ENCODE measurements at regions not wholly inside any gene's neighbourhood (a gene's known extent, or its start where the extent isn't known, plus 50 kb on each side); places are given as distances from the start of the nearest gene placed in this dataset.

- TF ChIP-seq, protein P1, sequence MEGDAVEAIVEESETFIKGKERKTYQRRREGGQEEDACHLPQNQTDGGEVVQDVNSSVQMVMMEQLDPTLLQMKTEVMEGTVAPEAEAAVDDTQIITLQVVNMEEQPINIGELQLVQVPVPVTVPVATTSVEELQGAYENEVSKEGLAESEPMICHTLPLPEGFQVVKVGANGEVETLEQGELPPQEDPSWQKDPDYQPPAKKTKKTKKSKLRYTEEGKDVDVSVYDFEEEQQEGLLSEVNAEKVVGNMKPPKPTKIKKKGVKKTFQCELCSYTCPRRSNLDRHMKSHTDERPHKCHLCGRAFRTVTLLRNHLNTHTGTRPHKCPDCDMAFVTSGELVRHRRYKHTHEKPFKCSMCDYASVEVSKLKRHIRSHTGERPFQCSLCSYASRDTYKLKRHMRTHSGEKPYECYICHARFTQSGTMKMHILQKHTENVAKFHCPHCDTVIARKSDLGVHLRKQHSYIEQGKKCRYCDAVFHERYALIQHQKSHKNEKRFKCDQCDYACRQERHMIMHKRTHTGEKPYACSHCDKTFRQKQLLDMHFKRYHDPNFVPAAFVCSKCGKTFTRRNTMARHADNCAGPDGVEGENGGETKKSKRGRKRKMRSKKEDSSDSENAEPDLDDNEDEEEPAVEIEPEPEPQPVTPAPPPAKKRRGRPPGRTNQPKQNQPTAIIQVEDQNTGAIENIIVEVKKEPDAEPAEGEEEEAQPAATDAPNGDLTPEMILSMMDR (IDR thresholded peaks at IDR 0.05) = no peak
- TF ChIP-seq, protein P2, sequence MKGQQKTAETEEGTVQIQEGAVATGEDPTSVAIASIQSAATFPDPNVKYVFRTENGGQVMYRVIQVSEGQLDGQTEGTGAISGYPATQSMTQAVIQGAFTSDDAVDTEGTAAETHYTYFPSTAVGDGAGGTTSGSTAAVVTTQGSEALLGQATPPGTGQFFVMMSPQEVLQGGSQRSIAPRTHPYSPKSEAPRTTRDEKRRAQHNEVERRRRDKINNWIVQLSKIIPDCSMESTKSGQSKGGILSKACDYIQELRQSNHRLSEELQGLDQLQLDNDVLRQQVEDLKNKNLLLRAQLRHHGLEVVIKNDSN (IDR thresholded peaks at IDR 0.05; ENCODE audit: borderline replicate concordance, low read depth) = no peak
- TF ChIP-seq TAF1 (IDR thresholded peaks at IDR 0.05; ENCODE audit: borderline replicate concordance, low read depth, low read length) (no peak), PBX3 (IDR thresholded peaks at IDR 0.05) (no peak), TEAD4 (IDR thresholded peaks at IDR 0.05; ENCODE audit: borderline replicate concordance, insufficient read depth) (no peak), FOSL2 (IDR thresholded peaks at IDR 0.05; ENCODE audit: borderline replicate concordance, low read depth) (no peak), RXRA (IDR thresholded peaks at IDR 0.05; ENCODE audit: borderline replicate concordance, low read depth) (no peak), RAD21 (IDR thresholded peaks at IDR 0.05; ENCODE audit: low read length) (no peak)
Observed at GRCh38 chr12:77497647-77498046, 333.0 kb upstream of the NAV3 start (continued).

GRCh38 chr12:77496714-77497113 is 334.0 kb upstream of the NAV3 start:
- no peak overlapping the region for H3K27ac ChIP-seq (ENCODE audit: low read depth in 2 of 2, low read length in 1 of 2)
- TF ChIP-seq ZBTB33 (IDR thresholded peaks at IDR 0.05; ENCODE audit: borderline replicate concordance, low read depth) (no peak), RAD21 (IDR thresholded peaks at IDR 0.05; ENCODE audit: low read length) (no peak), FOXM1 (IDR thresholded peaks at IDR 0.05; ENCODE audit: low read depth) (no peak), GATA2 (CRISPR knock-in tag; IDR thresholded peaks at IDR 0.05) (no peak), TCF12 (IDR thresholded peaks at IDR 0.05) (no peak), RXRA (IDR thresholded peaks at IDR 0.05; ENCODE audit: borderline replicate concordance, low read depth) (no peak), EP300 (IDR thresholded peaks at IDR 0.05; ENCODE audit: borderline replicate concordance in 1 of 2, low read depth in 1 of 2, low read length in 1 of 2) (no peak), TAF1 (IDR thresholded peaks at IDR 0.05; ENCODE audit: borderline replicate concordance, low read depth, low read length) (no peak), IRF3 (IDR thresholded peaks at IDR 0.05; ENCODE audit: low read depth, low read length) (no peak), YY1 (IDR thresholded peaks at IDR 0.05; ENCODE audit: low read depth) (no peak), SIN3A (IDR thresholded peaks at IDR 0.05; ENCODE audit: borderline replicate concordance, low read depth, low read length) (no peak), SMC3 (IDR thresholded peaks at IDR 0.05; ENCODE audit: low read depth, low read length) (no peak), EZH2phosphoT487 (IDR thresholded peaks at IDR 0.05; ENCODE audit: borderline replicate concordance, low read depth) (no peak), GABPA (IDR thresholded peaks at IDR 0.05; ENCODE audit: low read depth) (no peak)
- TF ChIP-seq, protein P2 (IDR thresholded peaks at IDR 0.05; ENCODE audit: borderline replicate concordance, low read depth) = no peak
- TF ChIP-seq, protein P3, sequence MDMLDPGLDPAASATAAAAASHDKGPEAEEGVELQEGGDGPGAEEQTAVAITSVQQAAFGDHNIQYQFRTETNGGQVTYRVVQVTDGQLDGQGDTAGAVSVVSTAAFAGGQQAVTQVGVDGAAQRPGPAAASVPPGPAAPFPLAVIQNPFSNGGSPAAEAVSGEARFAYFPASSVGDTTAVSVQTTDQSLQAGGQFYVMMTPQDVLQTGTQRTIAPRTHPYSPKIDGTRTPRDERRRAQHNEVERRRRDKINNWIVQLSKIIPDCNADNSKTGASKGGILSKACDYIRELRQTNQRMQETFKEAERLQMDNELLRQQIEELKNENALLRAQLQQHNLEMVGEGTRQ (IDR thresholded peaks at IDR 0.05; ENCODE audit: borderline replicate concordance, low read depth, low read length) = no peak

More at GRCh38 chr12:77496714-77497113, 334.0 kb upstream of the NAV3 start:
- Histone ChIP-seq H3K36me3 (replicated peaks in 1 of 2; ENCODE audit: control insufficient read depth in 1 of 2, insufficient read depth in 2 of 2, low read length in 1 of 2) (no peaks in the 10 kb centered on the region), H2AFZ (ENCODE audit: low read depth) (no peak overlapping the region), H3K4me3 (ENCODE audit: low read depth in 2 of 2, low read length in 1 of 2) (no peak overlapping the region), H3K9me3 (no peaks in the 10 kb centered on the region), H3K79me2 (ENCODE audit: insufficient read depth) (no peaks in the 10 kb centered on the region), H4K20me1 (ENCODE audit: insufficient read depth) (no peaks in the 10 kb centered on the region), H3F3A (replicated peaks; ENCODE audit: insufficient read depth) (peaks cover 5% of the 10 kb centered on the region), H3K4me1 (ENCODE audit: control insufficient read depth in 1 of 2, insufficient read depth in 2 of 2, low read depth in 1 of 2, low read length in 1 of 2) (no peaks in the 10 kb centered on the region; a peak in 1 of 4 replicates), H3K4me2 (no peak overlapping the region), H3K27me3 (ENCODE audit: insufficient read depth) (no peaks in the 10 kb centered on the region), H3K9me2 (no peaks in the 10 kb centered on the region), H3K9ac (no peak overlapping the region)
- CTCF ChIA-PET = no interaction called here
- DNase-seq = no peak
- POLR2A ChIA-PET = no interaction called here
- 61% methylated on average over 5 of the region's 5 CpGs for WGBS (ENCODE audit: low lambda C conversion rate)
